H1 (cell line): ENCODE measurements at regions not wholly inside any gene's neighbourhood (a gene's known extent, or its start where the extent isn't known, plus 50 kb on each side); places are given as distances from the start of the nearest gene placed in this dataset.

Experiments
- CTCF ChIA-PET: fragments of 300-600 bp; sonication (Branson Sonifier 250); formaldehyde crosslinking; loops from one replicate; lab custom pipeline; 2021; ENCODE audit not compliant: partially characterized antibody; lab: Charles Lee
- POLR2A ChIA-PET: fragments of 300-600 bp; sonication (Branson Sonifier 250); formaldehyde crosslinking; loops from one replicate; lab custom pipeline; 2021; ENCODE audit warnings: inconsistent platforms; ENCODE audit not compliant: partially characterized antibody; lab: Charles Lee
- DNase-seq, 2 experiments: peaks; one replicate each; pipeline versions ENCODE4 v3.0.0 to v3.0.0-alpha.2; 2010 to 2022; ENCODE audit warnings: low spot score in 2 of 2, low read depth in 1 of 2, mixed read lengths in 1 of 2
- FAIRE-seq: peaks from 2 replicates; lab custom pipeline; 2011; peaks lifted over from hg19 to GRCh38; lab: Jason Lieb, UNC
- H2AFZ ChIP-seq: 2 replicates; pipeline ENCODE4 v1.8.1; 2012; ENCODE audit warnings: low read length, inconsistent platforms
- H2AK5ac ChIP-seq: 2 replicates; pipeline ENCODE4 v1.6.1; 2013; ENCODE audit warnings: low read depth, low read length
- H2BK120ac ChIP-seq: replicated peaks from 2 replicates; pipeline ENCODE3; 2013; ENCODE audit warnings: low read depth, low read length, inconsistent platforms
- H2BK12ac ChIP-seq: 2 replicates; pipeline ENCODE4 v1.6.1; 2013; ENCODE audit warnings: low read depth, low read length
- H2BK15ac ChIP-seq: 2 replicates; pipeline ENCODE4 v1.6.1; 2013; ENCODE audit warnings: low read length
- H2BK20ac ChIP-seq: 2 replicates; pipeline ENCODE4 v1.6.1; 2013; ENCODE audit warnings: low read length
- H2BK5ac ChIP-seq: 2 replicates; pipeline ENCODE4 v1.6.1; 2013; ENCODE audit warnings: low read depth, low read length
- H3K14ac ChIP-seq: 2 replicates; pipeline ENCODE4 v1.6.1; 2013; ENCODE audit warnings: inconsistent platforms; ENCODE audit not compliant: insufficient read length
- H3K18ac ChIP-seq: 2 replicates; pipeline ENCODE4 v1.6.1; 2013; ENCODE audit warnings: low read length; ENCODE audit errors: extremely low read depth
- H3K23ac ChIP-seq: 2 replicates; pipeline ENCODE4 v1.6.1; 2013; ENCODE audit warnings: inconsistent platforms; ENCODE audit not compliant: insufficient read length
- H3K23me2 ChIP-seq: 2 replicates; pipeline ENCODE4 v1.6.1; 2013; ENCODE audit warnings: low read depth, low read length
- H3K27ac ChIP-seq: 2 replicates; pipeline ENCODE4 v1.6.1; 2011; ENCODE audit warnings: low read depth, low read length, inconsistent platforms
- H3K27me3 ChIP-seq, 4 experiments: replicated peaks in 1 of 4; 1 replicate in 1 of 4; 2 replicates in 3 of 4; pipeline versions ENCODE4 v1.6.1 to v1.8.1; 2011 to 2013; ENCODE audit warnings: low read length in 3 of 4, mild to moderate bottlenecking in 3 of 4, inconsistent platforms in 2 of 4, mixed read lengths in 2 of 4, moderate library complexity in 1 of 4; ENCODE audit not compliant: control insufficient read depth in 3 of 4, insufficient read depth in 3 of 4; ENCODE audit errors: extremely low read depth in 1 of 4
- H3K36me3 ChIP-seq, 4 experiments: 2 replicates each; pipeline versions ENCODE4 v1.6.1 to v1.8.1; 2011 to 2013; ENCODE audit warnings: mild to moderate bottlenecking in 4 of 4, low read length in 3 of 4, moderate library complexity in 2 of 4, control low read depth in 1 of 4, inconsistent platforms in 1 of 4; ENCODE audit not compliant: insufficient read depth in 4 of 4, control insufficient read depth in 2 of 4
- H3K4ac ChIP-seq: replicated peaks from 2 replicates; pipeline ENCODE3; 2013; ENCODE audit warnings: low read length, low read depth, mixed read lengths, inconsistent platforms; ENCODE audit not compliant: insufficient read length
- H3K4me1 ChIP-seq, 4 experiments: replicated peaks in 1 of 4; 1 replicate in 1 of 4; 2 replicates in 3 of 4; pipeline versions ENCODE4 v1.6.1 to v1.8.1; 2011 to 2013; ENCODE audit warnings: low read length in 3 of 4, inconsistent platforms in 2 of 4, mixed read lengths in 1 of 4; ENCODE audit not compliant: insufficient read depth in 4 of 4, control insufficient read depth in 3 of 4
- H3K4me2 ChIP-seq, 2 experiments: 2 replicates each; pipeline versions ENCODE4 v1.6.1 to v1.8.1; 2011 to 2013; ENCODE audit warnings: low read depth in 2 of 2, low read length in 2 of 2, control low read depth in 1 of 2, inconsistent platforms in 1 of 2, mild to moderate bottlenecking in 1 of 2; ENCODE audit not compliant: insufficient read depth in 1 of 2
- H3K4me3 ChIP-seq, 4 experiments: fragments of 200-600, 300-600 bp in 1 of 4; sonication (generic), shearing (Covaris generic), sonication (Bioruptor Twin) in 1 of 4; 2 replicates each; pipeline versions ENCODE4 v1.5.1 to v1.8.1; 2011 to 2016; ENCODE audit warnings: low read length in 4 of 4, low read depth in 3 of 4, control low read depth in 2 of 4, inconsistent platforms in 2 of 4, mild to moderate bottlenecking in 2 of 4, mixed read lengths in 1 of 4, moderate library complexity in 1 of 4; ENCODE audit not compliant: insufficient read depth in 2 of 4; ENCODE audit errors: extremely low read depth in 1 of 4
- H3K56ac ChIP-seq: replicated peaks from 2 replicates; pipeline ENCODE3; 2013; ENCODE audit warnings: low read depth, mild to moderate bottlenecking, mixed read lengths, low read length, inconsistent platforms; ENCODE audit not compliant: insufficient read length
- H3K79me1 ChIP-seq: 2 replicates; pipeline ENCODE4 v1.6.1; 2013; ENCODE audit warnings: low read depth, low read length, control low read depth
- H3K79me2 ChIP-seq, 2 experiments: 2 replicates each; pipeline versions ENCODE4 v1.6.1 to v1.8.1; 2012 to 2013; ENCODE audit warnings: low read length in 2 of 2, mild to moderate bottlenecking in 2 of 2, inconsistent platforms in 1 of 2; ENCODE audit not compliant: insufficient read depth in 2 of 2, control insufficient read depth in 1 of 2
- H3K9ac ChIP-seq, 4 experiments: replicated peaks in 1 of 4; 1 replicate in 1 of 4; 2 replicates in 3 of 4; pipeline versions ENCODE4 v1.6.1 to v1.8.1; 2011 to 2013; ENCODE audit warnings: low read depth in 3 of 4, low read length in 3 of 4, control low read depth in 2 of 4, mild to moderate bottlenecking in 2 of 4, moderate library complexity in 2 of 4, inconsistent platforms in 1 of 4; ENCODE audit errors: extremely low read depth in 1 of 4
- H3K9me3 ChIP-seq, 2 experiments: 2 replicates each; pipeline versions ENCODE4 v1.6.1 to v1.8.1; 2012 to 2013; ENCODE audit warnings: mild to moderate bottlenecking in 2 of 2, moderate library complexity in 2 of 2, control low read depth in 1 of 2, inconsistent platforms in 1 of 2, low read depth in 1 of 2, low read length in 1 of 2, mixed read lengths in 1 of 2; ENCODE audit not compliant: insufficient read depth in 2 of 2
- H4K20me1 ChIP-seq, 2 experiments: replicated peaks in 1 of 2; 2 replicates each; pipeline versions ENCODE3 to v1.8.1; 2011 to 2013; ENCODE audit warnings: inconsistent platforms in 2 of 2, low read length in 2 of 2, mild to moderate bottlenecking in 1 of 2; ENCODE audit not compliant: insufficient read depth in 2 of 2, control insufficient read depth in 1 of 2
- H4K5ac ChIP-seq: 2 replicates; pipeline ENCODE4 v1.6.1; 2013; ENCODE audit warnings: low read length, low read depth, mixed read lengths, inconsistent platforms; ENCODE audit not compliant: insufficient read length
- H4K8ac ChIP-seq: 2 replicates; pipeline ENCODE4 v1.8.0; 2013; ENCODE audit warnings: mild to moderate bottlenecking, moderate library complexity, low read length, inconsistent platforms; ENCODE audit not compliant: insufficient read depth; ENCODE audit errors: extremely low read depth
- H4K91ac ChIP-seq: replicated peaks from 2 replicates; pipeline ENCODE3; 2013; ENCODE audit warnings: low read length, mixed read lengths, inconsistent platforms; ENCODE audit not compliant: insufficient read length
- ATF2 ChIP-seq: IDR thresholded peaks from 2 replicates; pipeline ENCODE4 v1.6.1; 2012; ENCODE audit warnings: low read length, inconsistent platforms
- CEBPB ChIP-seq: IDR thresholded peaks from 2 replicates; pipeline ENCODE4 v1.6.1; 2012; ENCODE audit warnings: low read depth, low read length
- EZH2 ChIP-seq: fragments of 200-600 bp; sonication (generic); IDR thresholded peaks from 2 replicates; pipeline ENCODE4 v1.7.1; 2012; ENCODE audit warnings: low read depth, mild to moderate bottlenecking, moderate library complexity, low read length, inconsistent platforms; ENCODE audit not compliant: severe bottlenecking
- FOSL1 ChIP-seq: IDR thresholded peaks from 2 replicates; pipeline ENCODE4 v1.6.1; 2011; ENCODE audit warnings: mild to moderate bottlenecking, low read depth, low read length, moderate library complexity; ENCODE audit not compliant: insufficient read depth
- RNF2 ChIP-seq: fragments of 200-900, 300-1000 bp; sonication (generic); IDR thresholded peaks from 2 replicates; pipeline ENCODE4 v1.7.1; 2016; ENCODE audit warnings: borderline replicate concordance, low read depth, mild to moderate bottlenecking, antibody characterized with exemption, low read length; ENCODE audit not compliant: poor library complexity, severe bottlenecking; ENCODE audit errors: missing control alignments
- SP1 ChIP-seq: IDR thresholded peaks from 2 replicates; pipeline ENCODE4 v1.6.1; 2011; ENCODE audit warnings: low read depth, low read length
- WGBS, 2 experiments: shearing (Covaris generic) in 1 of 2; methylation state at CpG; one replicate each; pipeline versions ENCODE4 v1.1.6 to v1.1.7; 2013 to 2015; ENCODE audit warnings: low lambda C conversion rate in 2 of 2, mixed read lengths in 2 of 2, inconsistent platforms in 1 of 2, low coverage in 1 of 2, missing lambda C conversion rate in 1 of 2; ENCODE audit not compliant: insufficient replicate concordance in 2 of 2, insufficient coverage in 1 of 2, insufficient read length in 1 of 2; ENCODE audit errors: extremely low coverage in 1 of 2, missing lambda C conversion rate in 1 of 2; 5-methylcytosine and 5-hydroxymethylcytosine counted together

- H3K27me3 ChIP-seq: no peaks in the 10 kb centered on the region
- no peaks in the 10 kb centered on the region for H3K36me3 ChIP-seq
- H3K79me1 ChIP-seq: no peaks in the 10 kb centered on the region
- H3K23ac ChIP-seq: no peak overlapping the region
- no peak for DNase-seq
- H3K56ac ChIP-seq: no peak overlapping the region
- no peak overlapping the region for H4K5ac ChIP-seq
- FAIRE-seq: no peak
- no peak overlapping the region for H2AFZ ChIP-seq
- H4K91ac ChIP-seq: no peak overlapping the region
- H3K79me2 ChIP-seq: no peaks in the 10 kb centered on the region
- no peak overlapping the region for H2BK15ac ChIP-seq
- H2AK5ac ChIP-seq: no peak overlapping the region
- no peak overlapping the region for H4K8ac ChIP-seq
- no peaks in the 10 kb centered on the region for H3K9me3 ChIP-seq
- H2BK120ac ChIP-seq: no peak overlapping the region
- no peak overlapping the region for H3K4me2 ChIP-seq
- H2BK12ac ChIP-seq: no peak overlapping the region
- no peak overlapping the region for H3K4me3 ChIP-seq
- WGBS, 2 experiments: 76% methylated on average over 3 of the region's 3 CpGs; no CpG with 5 or more reads in 1 of the 2 experiments
- no peak overlapping the region for H3K9ac ChIP-seq
- ChIA-PET POLR2A (no interaction called here), CTCF (interaction anchor here (0.7 to 6.8 kb wide), 17 partner anchors 9 to 228 kb away, joined by 3 to 60 read pairs (median 4); no protein-coding TSS in a partner anchor)
- H2BK20ac ChIP-seq: no peak overlapping the region
- H3K18ac ChIP-seq: no peak overlapping the region
- TF ChIP-seq CEBPB (no peak), RNF2 (no peak), SP1 (no peak), ATF2 (no peak), FOSL1 (no peak), EZH2 (no peak)
- H2BK5ac ChIP-seq: no peak overlapping the region
- H3K27ac ChIP-seq: no peak overlapping the region
- H4K20me1 ChIP-seq: no peaks in the 10 kb centered on the region
- H3K4ac ChIP-seq: no peak overlapping the region
- H3K4me1 ChIP-seq: peaks cover 0 to 1% (median 0%) of the 10 kb centered on the region in 4 experiments; a peak in 2 of 7 replicates
- H3K14ac ChIP-seq: no peak overlapping the region
- H3K23me2 ChIP-seq: no peaks in the 10 kb centered on the region
Measured at GRCh38 chr14:100663761-100664052, 63.0 kb upstream of the DLK1 start.
